ENCODE measurements at regions not wholly inside any gene's neighbourhood (a gene's known extent, or its start where the extent isn't known, plus 50 kb on each side); places are given as distances from the start of the nearest gene placed in this dataset.

GRCh38 chr10:34911661-34912205 is 96.6 kb upstream of the PARD3 start:
- ChIA-PET CTCF (ENCODE audit: unreplicated experiment) (no interaction called here), POLR2A (no interaction called here)
- Histone ChIP-seq H3K4me3 (ENCODE audit: low read depth, low read length, poor library complexity, severe bottlenecking) (no peak overlapping the region), H3K36me3 (ENCODE audit: insufficient read depth, low read length) (no peaks in the 10 kb centered on the region), H2AFZ (ENCODE audit: low read length) (no peak overlapping the region), H4K20me1 (ENCODE audit: insufficient read depth, low read length) (no peaks in the 10 kb centered on the region), H3K4me1 (ENCODE audit: insufficient read depth, low read length, poor library complexity, severe bottlenecking) (no peaks in the 10 kb centered on the region), H3K9me2 (ENCODE audit: insufficient read depth, low read length) (no peaks in the 10 kb centered on the region), H3K9me3 (ENCODE audit: low read length) (no peaks in the 10 kb centered on the region), H3K4me2 (ENCODE audit: low read length) (no peak overlapping the region), H3K27ac (ENCODE audit: low read depth, low read length, poor library complexity, severe bottlenecking) (no peak overlapping the region), H3K79me2 (ENCODE audit: insufficient read depth, low read depth, low read length) (no peaks in the 10 kb centered on the region)
- no peak for TF ChIP-seq CTCF (conservative IDR thresholded peaks at IDR 0.05; ENCODE audit: low read length)
- TF ChIP-seq EZH2phosphoT487 (IDR thresholded peaks at IDR 0.05; ENCODE audit: borderline replicate concordance, low read depth, low read length), result no peak
- no peak for DNase-seq (ENCODE audit: low spot score)
- no TSS peak for BruUV-seq (replicated peaks)
- intact Hi-C loops (cut with micrococcal nuclease; ENCODE audit: unreplicated experiment), result no loop called here

DNA sequence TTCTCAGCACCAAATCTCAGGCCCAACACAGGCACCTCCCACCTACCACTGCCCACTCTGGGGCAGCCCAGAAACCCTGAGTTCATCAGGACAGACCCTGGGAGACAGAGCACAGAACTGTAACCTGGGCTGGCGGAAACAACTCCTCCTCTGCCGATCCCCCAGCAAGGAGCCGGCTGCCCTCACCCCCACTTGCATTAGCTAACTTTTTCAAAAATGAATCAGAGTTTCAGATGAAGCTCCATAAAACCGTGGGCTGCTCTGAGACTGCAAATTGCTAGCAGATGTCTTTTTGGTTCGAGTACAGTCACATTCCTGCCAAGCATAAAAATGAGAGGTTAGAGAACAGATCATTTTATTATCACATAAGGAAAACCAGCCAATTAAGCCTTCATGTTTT is 93.4 kb upstream of the PARD3 start:
- intact Hi-C loops (cut with micrococcal nuclease; ENCODE audit: unreplicated experiment), result no loop called here
- no peaks in the 10 kb centered on the region for H3K9me2 ChIP-seq (ENCODE audit: insufficient read depth, low read length)
- ChIA-PET POLR2A (interaction anchor here (0.6 kb wide), 1 partner anchor 286 kb away, joined by 3 read pairs; no protein-coding TSS in a partner anchor), CTCF (ENCODE audit: unreplicated experiment) (no interaction called here)
- no peak overlapping the region for H3K4me2 ChIP-seq (ENCODE audit: low read length)
- H3K4me3 ChIP-seq (ENCODE audit: low read depth, low read length, poor library complexity, severe bottlenecking), result no peak overlapping the region
- TF ChIP-seq EZH2phosphoT487 (IDR thresholded peaks at IDR 0.05; ENCODE audit: borderline replicate concordance, low read depth, low read length) (no peak), CTCF (conservative IDR thresholded peaks at IDR 0.05; ENCODE audit: low read length) (no peak)
- H3K27ac ChIP-seq (ENCODE audit: low read depth, low read length, poor library complexity, severe bottlenecking), result no peak overlapping the region
- DNase-seq (ENCODE audit: low spot score), result no peak
- no peaks in the 10 kb centered on the region for H3K9me3 ChIP-seq (ENCODE audit: low read length)
- H3K36me3 ChIP-seq (ENCODE audit: insufficient read depth, low read length), result no peaks in the 10 kb centered on the region
- no peaks in the 10 kb centered on the region for H4K20me1 ChIP-seq (ENCODE audit: insufficient read depth, low read length)
- no peaks in the 10 kb centered on the region for H3K79me2 ChIP-seq (ENCODE audit: insufficient read depth, low read depth, low read length)
- H2AFZ ChIP-seq (ENCODE audit: low read length), result no peak overlapping the region
- BruUV-seq (replicated peaks), result no TSS peak
- no peaks in the 10 kb centered on the region for H3K4me1 ChIP-seq (ENCODE audit: insufficient read depth, low read length, poor library complexity, severe bottlenecking)

GRCh38 chr10:34907743-34908430 is 92.8 kb upstream of the PARD3 start:
- Histone ChIP-seq H3K79me2 (ENCODE audit: insufficient read depth, low read depth, low read length) (no peaks in the 10 kb centered on the region), H2AFZ (ENCODE audit: low read length) (no peak overlapping the region), H3K9me3 (ENCODE audit: low read length) (no peaks in the 10 kb centered on the region), H3K9me2 (ENCODE audit: insufficient read depth, low read length) (no peaks in the 10 kb centered on the region), H3K4me2 (ENCODE audit: low read length) (no peak overlapping the region), H3K27ac (ENCODE audit: low read depth, low read length, poor library complexity, severe bottlenecking) (no peak overlapping the region), H3K4me3 (ENCODE audit: low read depth, low read length, poor library complexity, severe bottlenecking) (no peak overlapping the region), H4K20me1 (ENCODE audit: insufficient read depth, low read length) (no peaks in the 10 kb centered on the region), H3K4me1 (ENCODE audit: insufficient read depth, low read length, poor library complexity, severe bottlenecking) (no peaks in the 10 kb centered on the region), H3K36me3 (ENCODE audit: insufficient read depth, low read length) (no peaks in the 10 kb centered on the region)
- intact Hi-C loops (cut with micrococcal nuclease; ENCODE audit: unreplicated experiment), result no loop called here
- no peak for TF ChIP-seq EZH2phosphoT487 (IDR thresholded peaks at IDR 0.05; ENCODE audit: borderline replicate concordance, low read depth, low read length)
- no peak for TF ChIP-seq CTCF (conservative IDR thresholded peaks at IDR 0.05; ENCODE audit: low read length)
- CTCF ChIA-PET (ENCODE audit: unreplicated experiment), result no interaction called here
- no peak for DNase-seq (ENCODE audit: low spot score)
- POLR2A ChIA-PET, result no interaction called here
- no TSS peak for BruUV-seq (replicated peaks)
